OCI-LY3 (cell line): ENCODE measurements at regions not wholly inside any gene's neighbourhood (a gene's known extent, or its start where the extent isn't known, plus 50 kb on each side); places are given as distances from the start of the nearest gene placed in this dataset.
"Not testable (repeated sequence)": the region's sequence is repeated elsewhere in the genome, so short reads cannot be mapped to it uniquely, and the experiment has no call there.

ENCODE experiments used
- H2AFZ ChIP-seq: fragments of 200-600, 300-600 bp; shearing (Covaris generic); 2 replicates; pipeline ENCODE4 v1.6.0; 2014; ENCODE audit warnings: antibody characterized with exemption, low read depth, low read length
- H3K27ac ChIP-seq: fragments of 200-600, 300-600 bp; sonication (generic); 2 replicates; pipeline ENCODE4 v1.5.1; 2014; ENCODE audit warnings: mild to moderate bottlenecking, low read length, moderate library complexity, mixed read lengths
- H3K27me3 ChIP-seq: fragments of 200-600, 300-600 bp; sonication (generic); 2 replicates; pipeline ENCODE4 v1.6.1; 2014; ENCODE audit warnings: low read depth, low read length, mixed read lengths
- H3K36me3 ChIP-seq: fragments of 200-600, 300-600 bp; sonication (generic); replicated peaks from 2 replicates; pipeline ENCODE3; 2014; ENCODE audit warnings: low read depth, low read length, mixed read lengths
- H3K4me1 ChIP-seq: fragments of 300-600, 200-600 bp; sonication (generic); 2 replicates; pipeline ENCODE4 v1.6.1; 2014; ENCODE audit warnings: low read length, mixed read lengths
- H3K4me2 ChIP-seq: fragments of 200-600, 300-600 bp; sonication (generic); 2 replicates; pipeline ENCODE4 v1.6.1; 2014; ENCODE audit warnings: low read length, mixed read lengths
- H3K4me3 ChIP-seq: fragments of 300-600, 200-600 bp; sonication (generic); 2 replicates; pipeline ENCODE4 v1.5.1; 2014; ENCODE audit warnings: antibody characterized with exemption, mild to moderate bottlenecking, low read length, moderate library complexity
- H3K79me2 ChIP-seq: fragments of 300-600, 200-600 bp; shearing (Covaris generic); 2 replicates; pipeline ENCODE4 v1.6.1; 2014; ENCODE audit warnings: mild to moderate bottlenecking, low read length, mixed read lengths
- H3K9ac ChIP-seq: fragments of 300-600, 200-600 bp; shearing (Covaris generic); 2 replicates; pipeline ENCODE4 v1.6.0; 2014; ENCODE audit warnings: mild to moderate bottlenecking, low read length, moderate library complexity
- H3K9me3 ChIP-seq: fragments of 200-600, 300-600 bp; shearing (Covaris generic); 2 replicates; pipeline ENCODE4 v1.6.1; 2014; ENCODE audit warnings: low read length, mixed read lengths; ENCODE audit not compliant: insufficient read depth
- H4K20me1 ChIP-seq: fragments of 200-600, 300-600 bp; sonication (generic); 2 replicates; pipeline ENCODE4 v1.6.1; 2016; ENCODE audit warnings: low read length, mixed read lengths; ENCODE audit not compliant: insufficient read depth
- EZH2phosphoT487 ChIP-seq: fragments of 200-600 bp; shearing (Covaris generic); IDR thresholded peaks from 2 replicates; pipeline ENCODE4 v1.6.1; 2018; ENCODE audit warnings: antibody characterized with exemption, mixed run types, low read depth
- TF ChIP-seq, protein P1 (sequence below): fragments of 200-600, 300-600 bp; sonication (generic); IDR thresholded peaks from 2 replicates; pipeline ENCODE4 v1.5.1; 2014; ENCODE audit warnings: antibody characterized with exemption, low read length, low read depth

DNA sequence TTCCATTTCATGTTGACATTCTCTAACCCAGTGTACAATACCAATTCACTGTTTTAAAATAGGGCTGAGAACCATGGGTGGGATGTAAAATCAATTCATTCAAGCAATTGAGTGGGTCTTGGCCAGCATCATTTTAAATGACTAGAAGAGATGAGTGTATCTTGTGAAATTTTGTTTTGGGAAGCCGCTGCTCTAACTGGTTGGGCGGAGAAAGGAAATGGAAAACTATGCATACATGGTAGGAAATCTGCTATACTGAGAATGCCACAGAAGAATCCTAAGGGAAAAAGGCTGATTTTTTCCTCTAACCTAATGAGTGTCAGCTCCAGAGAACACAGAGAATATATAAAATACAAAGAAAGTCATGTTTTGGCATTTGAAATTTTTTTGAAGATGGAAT is 54.8 kb upstream of the DCLK2 start:
- H3K36me3 ChIP-seq = peaks cover 18% of the 10 kb centered on the region
- no peak overlapping the region for H3K4me3 ChIP-seq
- no peak overlapping the region for H3K4me2 ChIP-seq
- H3K9me3 ChIP-seq = peaks cover 55% of the 10 kb centered on the region
- H2AFZ ChIP-seq = no peak overlapping the region
- no peaks in the 10 kb centered on the region for H3K79me2 ChIP-seq
- no peak for TF ChIP-seq EZH2phosphoT487
- TF ChIP-seq, protein P1, sequence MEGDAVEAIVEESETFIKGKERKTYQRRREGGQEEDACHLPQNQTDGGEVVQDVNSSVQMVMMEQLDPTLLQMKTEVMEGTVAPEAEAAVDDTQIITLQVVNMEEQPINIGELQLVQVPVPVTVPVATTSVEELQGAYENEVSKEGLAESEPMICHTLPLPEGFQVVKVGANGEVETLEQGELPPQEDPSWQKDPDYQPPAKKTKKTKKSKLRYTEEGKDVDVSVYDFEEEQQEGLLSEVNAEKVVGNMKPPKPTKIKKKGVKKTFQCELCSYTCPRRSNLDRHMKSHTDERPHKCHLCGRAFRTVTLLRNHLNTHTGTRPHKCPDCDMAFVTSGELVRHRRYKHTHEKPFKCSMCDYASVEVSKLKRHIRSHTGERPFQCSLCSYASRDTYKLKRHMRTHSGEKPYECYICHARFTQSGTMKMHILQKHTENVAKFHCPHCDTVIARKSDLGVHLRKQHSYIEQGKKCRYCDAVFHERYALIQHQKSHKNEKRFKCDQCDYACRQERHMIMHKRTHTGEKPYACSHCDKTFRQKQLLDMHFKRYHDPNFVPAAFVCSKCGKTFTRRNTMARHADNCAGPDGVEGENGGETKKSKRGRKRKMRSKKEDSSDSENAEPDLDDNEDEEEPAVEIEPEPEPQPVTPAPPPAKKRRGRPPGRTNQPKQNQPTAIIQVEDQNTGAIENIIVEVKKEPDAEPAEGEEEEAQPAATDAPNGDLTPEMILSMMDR = no peak
- H3K9ac ChIP-seq = no peak overlapping the region
- no peaks in the 10 kb centered on the region for H3K4me1 ChIP-seq
- no peaks in the 10 kb centered on the region for H3K27me3 ChIP-seq
- H4K20me1 ChIP-seq = no peaks in the 10 kb centered on the region
- H3K27ac ChIP-seq = no peak overlapping the region

DNA sequence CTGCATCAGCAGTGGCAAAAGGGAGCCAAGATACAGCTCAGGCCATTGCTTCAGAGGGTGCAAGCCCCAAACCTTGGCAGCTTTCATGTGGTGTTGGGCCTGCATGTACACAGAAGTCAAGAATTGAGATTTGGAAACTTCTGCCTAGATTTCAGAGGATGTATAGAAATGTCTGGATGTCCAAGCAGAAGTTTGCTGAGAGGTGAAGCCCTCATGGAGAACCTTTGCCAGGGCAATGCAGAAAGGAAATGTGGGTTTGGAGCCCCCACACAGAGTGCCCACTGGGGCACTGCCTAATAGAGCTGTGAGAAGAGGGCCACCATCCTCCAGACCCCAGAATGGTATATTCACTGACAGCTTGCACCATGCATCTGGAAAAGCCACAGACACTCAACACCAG is 51.3 kb upstream of the DCLK2 start:
- H4K20me1 ChIP-seq, H3K27ac ChIP-seq, H3K4me2 ChIP-seq, H3K79me2 ChIP-seq, H3K4me3 ChIP-seq, H3K4me1 ChIP-seq, H3K9ac ChIP-seq, H3K27me3 ChIP-seq, H2AFZ ChIP-seq: not testable (repeated sequence)
- H3K36me3 ChIP-seq = peaks cover 15% of the 10 kb centered on the region
- peaks cover 49% of the 10 kb centered on the region for H3K9me3 ChIP-seq
